A549 (cell line): ENCODE measurements at regions not wholly inside any gene's neighbourhood (a gene's known extent, or its start where the extent isn't known, plus 50 kb on each side); places are given as distances from the start of the nearest gene placed in this dataset.

ENCODE experiments used
- ATAC-seq, 2 experiments: fragments of 200-7000 bp in 1 of 2; fragments of >200 bp in 1 of 2; cut with Nextera tagmentation in 1 of 2; cut with Tn5 transposase in 1 of 2; 3 replicates each; pipeline versions ENCODE4 v1.8.0 to v1.9.1; 2018 to 2020; ENCODE audit warnings: mild to moderate bottlenecking in 1 of 2, moderate library complexity in 1 of 2
- CTCF ChIA-PET: fragments of 300-600 bp; sonication (Branson Sonifier 250); formaldehyde crosslinking; extraction: SDS; loops from one replicate; lab custom pipeline; 2021; ENCODE audit warnings: antibody characterized with exemption, inconsistent platforms; lab: Yijun Ruan, JAX
- POLR2A ChIA-PET: fragments of 350-600 bp; formaldehyde crosslinking; extraction: SDS; loops from one replicate; lab custom pipeline; 2021; ENCODE audit warnings: antibody characterized with exemption, inconsistent platforms; lab: Yijun Ruan, JAX
- DNase-seq, 2 experiments: peaks; one replicate each; pipeline versions ENCODE4 v3.0.0 to v3.0.0-alpha.2; 2011 to 2016; ENCODE audit warnings: low read depth in 1 of 2, low spot score in 1 of 2
- FAIRE-seq: peaks from 2 replicates; lab custom pipeline; 2011; peaks lifted over from hg19 to GRCh38; lab: Jason Lieb, UNC
- H3K27ac ChIP-seq, 2 experiments: fragments of >200 bp; sonication (Bioruptor Twin); formaldehyde crosslinking; 3 replicates each; pipeline ENCODE4 v1.5.1; 2016 to 2017
- H3K4me1 ChIP-seq: fragments of >200 bp; sonication (Bioruptor Twin); formaldehyde crosslinking; 3 replicates; pipeline ENCODE4 v1.6.1; 2016
- H3K4me2 ChIP-seq: fragments of >200 bp; sonication (Bioruptor Twin); formaldehyde crosslinking; 3 replicates; pipeline ENCODE4 v1.6.1; 2016
- H3K4me3 ChIP-seq: fragments of >200 bp; sonication (Bioruptor Twin); formaldehyde crosslinking; 3 replicates; pipeline ENCODE4 v1.5.1; 2016
- H3K9me3 ChIP-seq: fragments of >200 bp; sonication (Bioruptor Twin); formaldehyde crosslinking; 3 replicates; pipeline ENCODE4 v1.6.1; 2016
- BCL3 ChIP-seq: fragments of >200 bp; sonication (Bioruptor Twin); formaldehyde crosslinking; IDR thresholded peaks from 3 replicates; pipeline ENCODE4 v1.6.1; 2016
- BHLHE40 ChIP-seq: IDR thresholded peaks from 2 replicates; pipeline ENCODE4 v1.6.1; 2012; ENCODE audit warnings: low read depth, low read length, inconsistent platforms
- CBX8 ChIP-seq: fragments of 200-600 bp; sonication (generic); IDR thresholded peaks from 2 replicates; pipeline ENCODE4 v1.6.1; 2016
- CHD2 ChIP-seq: fragments of 150-350 bp; IDR thresholded peaks from 2 replicates; pipeline ENCODE4 v1.6.1; 2014; ENCODE audit warnings: low read length; ENCODE audit not compliant: partially characterized antibody
- CTCF ChIP-seq: fragments of >200 bp; sonication (Bioruptor Twin); formaldehyde crosslinking; IDR thresholded peaks from 3 replicates; pipeline ENCODE4 v1.5.1; 2016
- EHMT2 ChIP-seq: fragments of 200-600 bp; sonication (generic); IDR thresholded peaks from 2 replicates; pipeline ENCODE4 v1.6.1; 2016; ENCODE audit warnings: antibody characterized with exemption, low read depth, mild to moderate bottlenecking, moderate library complexity
- EP300 ChIP-seq, 2 experiments: fragments of >200 bp; sonication (Bioruptor Twin); formaldehyde crosslinking; IDR thresholded peaks; 2 replicates in 1 of 2; 3 replicates in 1 of 2; pipeline ENCODE4 v1.6.1; 2016 to 2017
- FOSB ChIP-seq: fragments of 250-450 bp; sonication (Bioruptor Pico); IDR thresholded peaks from 2 replicates; pipeline ENCODE4 v1.5.0; 2020; ENCODE audit warnings: mild to moderate bottlenecking, moderate library complexity
- GATA3 ChIP-seq: IDR thresholded peaks from 2 replicates; pipeline ENCODE4 v1.6.1; 2012; ENCODE audit warnings: borderline replicate concordance
- HOXB5 ChIP-seq: fragments of 250-450 bp; sonication (Bioruptor Pico); IDR thresholded peaks from 2 replicates; pipeline ENCODE4 v1.5.0; 2020; ENCODE audit warnings: mild to moderate bottlenecking, moderate library complexity
- JUNB ChIP-seq: fragments of >200 bp; sonication (Bioruptor Twin); formaldehyde crosslinking; IDR thresholded peaks from 2 replicates; pipeline ENCODE4 v1.6.1; 2016
- MAFK ChIP-seq: fragments of 450-650 bp; IDR thresholded peaks from 2 replicates; pipeline ENCODE4 v1.6.1; 2014; ENCODE audit not compliant: partially characterized antibody
- PHF8 ChIP-seq: fragments of 200-600 bp; sonication (generic); IDR thresholded peaks from 2 replicates; pipeline ENCODE4 v1.6.1; 2016; ENCODE audit warnings: low read depth, mild to moderate bottlenecking, antibody characterized with exemption, moderate library complexity, borderline replicate concordance
- POLR2A ChIP-seq: IDR thresholded peaks from 2 replicates; pipeline ENCODE4 v1.6.1; 2012; ENCODE audit warnings: mild to moderate bottlenecking, low read length
- RAD21 ChIP-seq, 2 experiments: fragments of >200 bp in 1 of 2; sonication (Bioruptor Twin) in 1 of 2; formaldehyde crosslinking in 1 of 2; IDR thresholded peaks in 1 of 2; conservative IDR thresholded peaks in 1 of 2; 2 replicates in 1 of 2; 3 replicates in 1 of 2; pipeline ENCODE4 v1.6.1; 2012 to 2018; ENCODE audit warnings: inconsistent platforms in 1 of 2
- RCOR1 ChIP-seq: fragments of 150-350 bp; IDR thresholded peaks from 2 replicates; pipeline ENCODE4 v1.6.1; 2014; ENCODE audit warnings: antibody characterized with exemption, low read length, low read depth
- REST ChIP-seq: fragments of 200-600 bp; sonication (generic); IDR thresholded peaks from 2 replicates; pipeline ENCODE4 v1.6.1; 2016; ENCODE audit warnings: antibody characterized with exemption, mild to moderate bottlenecking, moderate library complexity
- USF2 ChIP-seq: fragments of 450-650 bp; IDR thresholded peaks from 2 replicates; pipeline ENCODE4 v1.6.1; 2014; ENCODE audit warnings: antibody characterized with exemption
- ZC3H11A ChIP-seq: fragments of 450-650 bp; IDR thresholded peaks from 2 replicates; pipeline ENCODE4 v1.6.1; 2014; ENCODE audit warnings: antibody characterized with exemption, mild to moderate bottlenecking
- ZFP36 ChIP-seq: fragments of 450-650 bp; IDR thresholded peaks from 2 replicates; pipeline ENCODE4 v1.6.1; 2014; ENCODE audit warnings: borderline replicate concordance; ENCODE audit not compliant: partially characterized antibody
- ZNF302 ChIP-seq: fragments of 250-450 bp; sonication (Bioruptor Pico); IDR thresholded peaks from 2 replicates; pipeline ENCODE4 v1.9.0; 2021; ENCODE audit warnings: inconsistent platforms, mild to moderate bottlenecking, moderate library complexity
- ZSCAN20 ChIP-seq: fragments of 250-450 bp; sonication (Bioruptor Pico); IDR thresholded peaks from 2 replicates; pipeline ENCODE4 v1.8.0; 2022; ENCODE audit warnings: mild to moderate bottlenecking, moderate library complexity
- WGBS: methylation state at CpG from one replicate; pipeline ENCODE4 v1.1.6; 2017; ENCODE audit errors: missing lambda C conversion rate; 5-methylcytosine and 5-hydroxymethylcytosine counted together
- TF ChIP-seq, protein P1 (sequence below): IDR thresholded peaks from 2 replicates; pipeline ENCODE4 v1.6.1; 2012
- TF ChIP-seq, protein P2 (sequence below): fragments of 250-450 bp; sonication (Bioruptor Pico); IDR thresholded peaks from 2 replicates; pipeline ENCODE4 v1.5.0; 2021; ENCODE audit warnings: mild to moderate bottlenecking, moderate library complexity, borderline replicate concordance
- TF ChIP-seq, protein P3 (sequence below): IDR thresholded peaks from 2 replicates; pipeline ENCODE4 v1.6.1; 2012; ENCODE audit warnings: low read depth, borderline replicate concordance

- DNase-seq (no peak), FAIRE-seq (no peak), ATAC-seq (no peak)
- ChIA-PET CTCF (interaction anchor here (1.2 to 12.0 kb wide), 2 partner anchors 10 to 136 kb away, joined by 4 to 165 read pairs; no protein-coding TSS in a partner anchor), POLR2A (no interaction called here)
- Histone ChIP-seq H3K4me3 (no peak overlapping the region), H3K4me1 (no peaks in the 10 kb centered on the region), H3K27ac (no peak overlapping the region), H3K9me3 (no peaks in the 10 kb centered on the region), H3K4me2 (no peak overlapping the region)
- 30% methylated on average over 4 of the region's 4 CpGs for WGBS
- no peak for TF ChIP-seq ZSCAN20 (CRISPR knock-in tag)
- TF ChIP-seq RCOR1 = no peak
- no peak for TF ChIP-seq GATA3
- TF ChIP-seq ZNF302 (CRISPR knock-in tag) = no peak
- TF ChIP-seq, protein P1, sequence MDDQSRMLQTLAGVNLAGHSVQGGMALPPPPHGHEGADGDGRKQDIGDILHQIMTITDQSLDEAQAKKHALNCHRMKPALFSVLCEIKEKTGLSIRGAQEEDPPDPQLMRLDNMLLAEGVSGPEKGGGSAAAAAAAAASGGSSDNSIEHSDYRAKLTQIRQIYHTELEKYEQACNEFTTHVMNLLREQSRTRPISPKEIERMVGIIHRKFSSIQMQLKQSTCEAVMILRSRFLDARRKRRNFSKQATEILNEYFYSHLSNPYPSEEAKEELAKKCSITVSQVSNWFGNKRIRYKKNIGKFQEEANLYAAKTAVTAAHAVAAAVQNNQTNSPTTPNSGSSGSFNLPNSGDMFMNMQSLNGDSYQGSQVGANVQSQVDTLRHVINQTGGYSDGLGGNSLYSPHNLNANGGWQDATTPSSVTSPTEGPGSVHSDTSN = no peak
- no peak for TF ChIP-seq CBX8
- TF ChIP-seq HOXB5 (CRISPR knock-in tag) = no peak
- no peak for TF ChIP-seq USF2
- no peak for TF ChIP-seq MAFK
- no peak for TF ChIP-seq EP300 (IDR thresholded peaks at IDR 0.05)
- TF ChIP-seq CHD2 = no peak
- TF ChIP-seq ZC3H11A = no peak
- TF ChIP-seq EHMT2 = no peak
- TF ChIP-seq BCL3 = no peak
- TF ChIP-seq REST = no peak
- no peak for TF ChIP-seq PHF8
- TF ChIP-seq, protein P2, sequence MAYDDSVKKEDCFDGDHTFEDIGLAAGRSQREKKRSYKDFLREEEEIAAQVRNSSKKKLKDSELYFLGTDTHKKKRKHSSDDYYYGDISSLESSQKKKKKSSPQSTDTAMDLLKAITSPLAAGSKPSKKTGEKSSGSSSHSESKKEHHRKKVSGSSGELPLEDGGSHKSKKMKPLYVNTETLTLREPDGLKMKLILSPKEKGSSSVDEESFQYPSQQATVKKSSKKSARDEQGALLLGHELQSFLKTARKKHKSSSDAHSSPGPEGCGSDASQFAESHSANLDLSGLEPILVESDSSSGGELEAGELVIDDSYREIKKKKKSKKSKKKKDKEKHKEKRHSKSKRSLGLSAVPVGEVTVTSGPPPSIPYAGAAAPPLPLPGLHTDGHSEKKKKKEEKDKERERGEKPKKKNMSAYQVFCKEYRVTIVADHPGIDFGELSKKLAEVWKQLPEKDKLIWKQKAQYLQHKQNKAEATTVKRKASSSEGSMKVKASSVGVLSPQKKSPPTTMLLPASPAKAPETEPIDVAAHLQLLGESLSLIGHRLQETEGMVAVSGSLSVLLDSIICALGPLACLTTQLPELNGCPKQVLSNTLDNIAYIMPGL (CRISPR knock-in tag) = no peak
Observed at GRCh38 chr10:28386503-28386868, 83.6 kb upstream of the MPP7 start.

- CTCF ChIA-PET = interaction anchor here (12.0 kb wide), 1 partner anchor 137 kb away, joined by 165 read pairs; no protein-coding TSS in a partner anchor
- TF ChIP-seq EHMT2 = no peak
- TF ChIP-seq JUNB = no peak
- no peak for TF ChIP-seq FOSB (CRISPR knock-in tag)
- TF ChIP-seq, protein P3, sequence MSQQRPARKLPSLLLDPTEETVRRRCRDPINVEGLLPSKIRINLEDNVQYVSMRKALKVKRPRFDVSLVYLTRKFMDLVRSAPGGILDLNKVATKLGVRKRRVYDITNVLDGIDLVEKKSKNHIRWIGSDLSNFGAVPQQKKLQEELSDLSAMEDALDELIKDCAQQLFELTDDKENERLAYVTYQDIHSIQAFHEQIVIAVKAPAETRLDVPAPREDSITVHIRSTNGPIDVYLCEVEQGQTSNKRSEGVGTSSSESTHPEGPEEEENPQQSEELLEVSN = no peak
- TF ChIP-seq CTCF = no peak
- no peak for TF ChIP-seq BHLHE40
- no peak for TF ChIP-seq ZSCAN20 (CRISPR knock-in tag)
- TF ChIP-seq POLR2A = no peak
- no peak for TF ChIP-seq RAD21 (conservative IDR thresholded peaks at IDR 0.05 in 1 of 2, IDR thresholded peaks at IDR 0.05 in 1 of 2)
- TF ChIP-seq ZFP36 = no peak
- no peak for TF ChIP-seq HOXB5 (CRISPR knock-in tag)
Observed at GRCh38 chr10:28387140-28387539, 84.3 kb upstream of the MPP7 start.

More at GRCh38 chr10:28387140-28387539, 84.3 kb upstream of the MPP7 start:
- no peak overlapping the region for H3K4me2 ChIP-seq
- no peaks in the 10 kb centered on the region for H3K4me1 ChIP-seq
- H3K27ac ChIP-seq = no peak overlapping the region
- no peak for FAIRE-seq
- 9% methylated on average over 7 of the region's 7 CpGs for WGBS
- H3K9me3 ChIP-seq = no peaks in the 10 kb centered on the region
- peak; percentile 42 to 55; a peak in 5 of 6 replicates for ATAC-seq
- DNase-seq = peak in 1 of 2 experiments; percentile 14
- H3K4me3 ChIP-seq = no peak overlapping the region
- POLR2A ChIA-PET = no interaction called here
